ENCODE measurements at regions not wholly inside any gene's neighbourhood (a gene's known extent, or its start where the extent isn't known, plus 50 kb on each side); places are given as distances from the start of the nearest gene placed in this dataset.

DNA sequence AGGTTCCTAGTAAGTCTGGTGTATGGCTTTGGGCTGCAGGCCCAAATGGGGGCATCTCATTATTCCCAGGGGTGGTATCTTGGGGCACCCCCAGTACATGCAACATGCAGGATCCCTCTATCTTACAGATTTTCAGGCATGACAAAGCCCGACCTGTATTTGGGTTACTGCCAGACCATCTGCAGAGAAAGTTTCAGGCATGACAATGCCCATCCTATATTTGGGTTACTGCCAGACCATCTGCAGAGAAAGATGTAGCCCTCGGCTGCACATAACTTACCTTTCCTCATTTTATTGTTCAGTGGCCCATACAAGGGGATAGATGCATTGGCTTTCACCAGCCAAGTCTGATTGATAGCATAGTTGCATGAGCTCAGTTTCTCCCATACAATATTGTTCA, 112.2 kb upstream of the RAB18 start:
- H3K4me3 ChIP-seq (ENCODE audit: low read depth in 1 of 2, low read length in 1 of 2): no peak overlapping the region
- no peak overlapping the region for H3K27ac ChIP-seq
- H3K9me3 ChIP-seq: no peaks in the 10 kb centered on the region
- TF ChIP-seq, protein P1, sequence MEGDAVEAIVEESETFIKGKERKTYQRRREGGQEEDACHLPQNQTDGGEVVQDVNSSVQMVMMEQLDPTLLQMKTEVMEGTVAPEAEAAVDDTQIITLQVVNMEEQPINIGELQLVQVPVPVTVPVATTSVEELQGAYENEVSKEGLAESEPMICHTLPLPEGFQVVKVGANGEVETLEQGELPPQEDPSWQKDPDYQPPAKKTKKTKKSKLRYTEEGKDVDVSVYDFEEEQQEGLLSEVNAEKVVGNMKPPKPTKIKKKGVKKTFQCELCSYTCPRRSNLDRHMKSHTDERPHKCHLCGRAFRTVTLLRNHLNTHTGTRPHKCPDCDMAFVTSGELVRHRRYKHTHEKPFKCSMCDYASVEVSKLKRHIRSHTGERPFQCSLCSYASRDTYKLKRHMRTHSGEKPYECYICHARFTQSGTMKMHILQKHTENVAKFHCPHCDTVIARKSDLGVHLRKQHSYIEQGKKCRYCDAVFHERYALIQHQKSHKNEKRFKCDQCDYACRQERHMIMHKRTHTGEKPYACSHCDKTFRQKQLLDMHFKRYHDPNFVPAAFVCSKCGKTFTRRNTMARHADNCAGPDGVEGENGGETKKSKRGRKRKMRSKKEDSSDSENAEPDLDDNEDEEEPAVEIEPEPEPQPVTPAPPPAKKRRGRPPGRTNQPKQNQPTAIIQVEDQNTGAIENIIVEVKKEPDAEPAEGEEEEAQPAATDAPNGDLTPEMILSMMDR (IDR thresholded peaks at IDR 0.05): no peak
- H3K36me3 ChIP-seq: no peaks in the 10 kb centered on the region
- no peaks in the 10 kb centered on the region for H3K27me3 ChIP-seq
- H3K4me1 ChIP-seq (ENCODE audit: control insufficient read depth in 1 of 2, insufficient read depth in 1 of 2, low read depth in 1 of 2, low read length in 1 of 2): no peaks in the 10 kb centered on the region

DNA sequence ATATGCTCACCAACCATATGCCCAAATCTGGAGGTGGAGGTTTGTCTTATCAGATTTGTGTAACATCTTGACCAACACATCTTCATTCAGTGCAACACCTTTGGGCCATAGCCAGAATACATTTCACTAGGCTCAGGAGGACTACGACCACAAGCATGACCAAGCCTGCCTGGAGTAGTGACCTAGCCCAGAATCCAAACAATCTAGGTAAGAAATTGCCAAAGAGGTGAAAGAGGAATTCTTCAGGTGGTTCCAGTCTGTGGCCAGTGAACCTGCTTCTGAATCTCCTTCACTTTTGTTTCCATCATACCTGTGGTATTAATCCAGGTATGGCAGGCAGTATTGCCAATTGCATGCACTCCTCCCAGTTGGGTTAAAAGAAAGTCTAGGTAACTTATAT, 112.8 kb upstream of the RAB18 start:
- no peaks in the 10 kb centered on the region for H3K27me3 ChIP-seq
- H3K27ac ChIP-seq: no peak overlapping the region
- H3K9me3 ChIP-seq: no peaks in the 10 kb centered on the region
- no peaks in the 10 kb centered on the region for H3K4me1 ChIP-seq (ENCODE audit: control insufficient read depth in 1 of 2, insufficient read depth in 1 of 2, low read depth in 1 of 2, low read length in 1 of 2)
- no peak overlapping the region for H3K4me3 ChIP-seq (ENCODE audit: low read depth in 1 of 2, low read length in 1 of 2)
- no peaks in the 10 kb centered on the region for H3K36me3 ChIP-seq
- TF ChIP-seq, protein P1 (IDR thresholded peaks at IDR 0.05): no peak

DNA sequence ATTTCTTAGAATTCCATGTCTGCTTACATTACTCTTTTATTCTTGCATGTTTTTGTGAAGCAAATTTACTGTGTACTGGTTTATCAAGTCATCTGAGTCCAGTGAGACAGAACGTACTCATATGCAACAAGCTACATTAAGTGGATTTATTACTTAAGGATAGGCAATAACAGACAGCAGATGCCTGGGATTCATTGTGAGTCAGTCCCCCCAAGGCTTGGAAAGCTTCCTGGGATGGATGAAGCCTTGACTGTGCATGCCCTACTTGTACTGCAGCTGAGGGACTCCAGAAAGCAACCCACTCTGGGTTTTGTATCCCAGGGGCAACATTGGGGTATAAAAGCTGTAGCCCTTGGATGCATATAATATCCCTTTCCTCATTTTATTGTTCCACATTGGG, 113.4 kb upstream of the RAB18 start:
- no peaks in the 10 kb centered on the region for H3K9me3 ChIP-seq
- no peak overlapping the region for H3K4me3 ChIP-seq (ENCODE audit: low read depth in 1 of 2, low read length in 1 of 2)
- H3K36me3 ChIP-seq: no peaks in the 10 kb centered on the region
- no peak overlapping the region for H3K27ac ChIP-seq
- TF ChIP-seq, protein P1 (IDR thresholded peaks at IDR 0.05): no peak
- H3K27me3 ChIP-seq: no peaks in the 10 kb centered on the region
- no peaks in the 10 kb centered on the region for H3K4me1 ChIP-seq (ENCODE audit: control insufficient read depth in 1 of 2, insufficient read depth in 1 of 2, low read depth in 1 of 2, low read length in 1 of 2)

DNA sequence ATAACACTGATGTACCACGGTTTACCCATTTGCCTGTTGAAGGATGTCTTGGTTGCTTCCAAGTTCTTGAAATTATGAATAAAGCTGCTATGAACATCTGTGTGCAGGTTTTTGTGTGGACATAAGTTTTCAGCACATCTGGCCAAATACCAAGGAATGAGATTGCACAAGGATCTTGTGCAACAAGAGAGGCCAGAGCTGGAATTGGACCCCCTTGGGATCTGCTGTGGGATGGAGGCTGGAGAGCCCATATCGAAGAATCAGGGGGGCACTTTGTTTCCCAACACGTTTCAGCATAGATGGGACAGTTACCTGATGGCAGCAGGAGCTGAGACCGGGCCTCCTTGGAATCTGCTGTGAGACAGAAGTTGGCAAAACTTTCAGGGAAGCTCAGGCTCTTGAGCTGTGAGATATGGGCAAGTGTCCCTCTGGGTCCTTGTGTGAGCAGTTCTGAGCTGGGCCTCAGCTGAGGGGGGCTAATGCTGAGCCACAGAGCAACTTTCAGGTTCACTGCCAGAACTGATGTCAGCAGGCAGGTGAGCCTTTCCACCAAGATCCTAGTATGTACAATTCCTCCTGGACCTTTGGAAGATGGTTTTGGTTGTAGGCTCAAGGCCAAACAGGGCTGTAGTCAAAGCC, 115.2 kb upstream of the RAB18 start:
- H3K9me3 ChIP-seq: no peaks in the 10 kb centered on the region
- no peaks in the 10 kb centered on the region for H3K27me3 ChIP-seq
- no peak overlapping the region for H3K27ac ChIP-seq
- TF ChIP-seq, protein P1 (IDR thresholded peaks at IDR 0.05): no peak
- no peaks in the 10 kb centered on the region for H3K36me3 ChIP-seq
- no peaks in the 10 kb centered on the region for H3K4me1 ChIP-seq (ENCODE audit: control insufficient read depth in 1 of 2, insufficient read depth in 1 of 2, low read depth in 1 of 2, low read length in 1 of 2)
- no peak overlapping the region for H3K4me3 ChIP-seq (ENCODE audit: low read depth in 1 of 2, low read length in 1 of 2)

GRCh38 chr10:27383595-27384542, 120.2 kb upstream of the RAB18 start:
- Histone ChIP-seq H3K27me3 (no peaks in the 10 kb centered on the region), H3K27ac (no peak overlapping the region), H3K36me3 (no peaks in the 10 kb centered on the region), H3K4me3 (ENCODE audit: low read depth in 1 of 2, low read length in 1 of 2) (no peak overlapping the region), H3K9me3 (no peaks in the 10 kb centered on the region), H3K4me1 (ENCODE audit: control insufficient read depth in 1 of 2, insufficient read depth in 1 of 2, low read depth in 1 of 2, low read length in 1 of 2) (peaks cover 0 to 5% of the 10 kb centered on the region in 2 experiments)
- TF ChIP-seq, protein P1 (IDR thresholded peaks at IDR 0.05): no peak

Data from neutrophil (primary cell).